GM06990 (cell line): ENCODE measurements at regions not wholly inside any gene's neighbourhood (a gene's known extent, or its start where the extent isn't known, plus 50 kb on each side); places are given as distances from the start of the nearest gene placed in this dataset.

Source experiments
- DNase-seq: peaks from one replicate; pipeline ENCODE4 v3.0.0-alpha.2; 2011; ENCODE audit not compliant: insufficient read length; ENCODE audit errors: extremely low read depth
- H3K27me3 ChIP-seq: replicated peaks from 2 replicates; pipeline ENCODE4 v1.6.0; 2011; ENCODE audit warnings: low read length; ENCODE audit not compliant: control insufficient read depth, insufficient read depth
- H3K36me3 ChIP-seq: 2 replicates; pipeline ENCODE4 v1.5.1; 2011; ENCODE audit warnings: low read length; ENCODE audit not compliant: control insufficient read depth, insufficient read depth
- H3K4me3 ChIP-seq: replicated peaks from 2 replicates; pipeline ENCODE4 v1.5.1; 2011; ENCODE audit warnings: low read depth, mild to moderate bottlenecking, control low read depth, low read length
- TF ChIP-seq, protein P1 (sequence below): IDR thresholded peaks from 2 replicates; pipeline ENCODE4 v1.5.1; 2011; ENCODE audit warnings: low read length, control low read depth, mild to moderate bottlenecking, inconsistent platforms; ENCODE audit not compliant: insufficient read depth, poor library complexity, severe bottlenecking

DNA sequence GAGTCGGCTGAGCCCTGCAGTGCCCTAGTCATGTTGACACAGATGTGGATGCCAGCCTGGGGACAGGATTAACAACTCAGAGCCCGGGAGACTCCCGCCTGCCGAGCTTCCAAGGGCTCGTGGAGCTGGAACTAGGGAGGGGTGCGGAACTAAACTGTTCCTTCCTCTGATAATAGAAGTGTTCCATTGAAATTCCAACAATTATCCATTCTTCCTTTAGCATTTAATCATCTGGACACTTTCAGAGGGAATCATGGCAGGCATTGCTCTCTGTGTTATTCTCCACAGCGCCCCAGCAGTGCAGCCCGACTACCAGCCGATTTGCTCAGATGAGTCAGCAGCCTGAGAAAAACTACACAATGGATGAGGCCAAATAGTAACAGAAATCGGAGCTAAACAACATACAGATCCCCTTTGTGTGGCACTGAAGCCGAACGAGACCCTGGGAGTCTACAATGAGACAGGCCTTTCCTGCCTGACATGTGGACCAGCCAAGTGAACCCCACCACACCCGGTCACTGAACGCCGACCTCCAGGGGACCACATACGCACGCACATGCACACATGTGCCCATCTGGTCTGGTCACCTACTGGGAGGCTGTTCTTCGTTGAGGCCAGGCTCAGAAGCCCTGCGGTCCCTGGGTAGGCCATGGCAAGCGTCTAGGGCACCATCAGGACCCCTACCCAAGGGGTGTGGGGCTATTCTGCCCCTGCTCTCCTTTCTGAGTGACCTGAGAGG is 238.4 kb upstream of the AFDN start:
- no peaks in the 10 kb centered on the region for H3K36me3 ChIP-seq
- DNase-seq, result no peak
- H3K27me3 ChIP-seq, result no peaks in the 10 kb centered on the region
- H3K4me3 ChIP-seq, result no peak overlapping the region
- TF ChIP-seq, protein P1, sequence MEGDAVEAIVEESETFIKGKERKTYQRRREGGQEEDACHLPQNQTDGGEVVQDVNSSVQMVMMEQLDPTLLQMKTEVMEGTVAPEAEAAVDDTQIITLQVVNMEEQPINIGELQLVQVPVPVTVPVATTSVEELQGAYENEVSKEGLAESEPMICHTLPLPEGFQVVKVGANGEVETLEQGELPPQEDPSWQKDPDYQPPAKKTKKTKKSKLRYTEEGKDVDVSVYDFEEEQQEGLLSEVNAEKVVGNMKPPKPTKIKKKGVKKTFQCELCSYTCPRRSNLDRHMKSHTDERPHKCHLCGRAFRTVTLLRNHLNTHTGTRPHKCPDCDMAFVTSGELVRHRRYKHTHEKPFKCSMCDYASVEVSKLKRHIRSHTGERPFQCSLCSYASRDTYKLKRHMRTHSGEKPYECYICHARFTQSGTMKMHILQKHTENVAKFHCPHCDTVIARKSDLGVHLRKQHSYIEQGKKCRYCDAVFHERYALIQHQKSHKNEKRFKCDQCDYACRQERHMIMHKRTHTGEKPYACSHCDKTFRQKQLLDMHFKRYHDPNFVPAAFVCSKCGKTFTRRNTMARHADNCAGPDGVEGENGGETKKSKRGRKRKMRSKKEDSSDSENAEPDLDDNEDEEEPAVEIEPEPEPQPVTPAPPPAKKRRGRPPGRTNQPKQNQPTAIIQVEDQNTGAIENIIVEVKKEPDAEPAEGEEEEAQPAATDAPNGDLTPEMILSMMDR, result no peak

DNA sequence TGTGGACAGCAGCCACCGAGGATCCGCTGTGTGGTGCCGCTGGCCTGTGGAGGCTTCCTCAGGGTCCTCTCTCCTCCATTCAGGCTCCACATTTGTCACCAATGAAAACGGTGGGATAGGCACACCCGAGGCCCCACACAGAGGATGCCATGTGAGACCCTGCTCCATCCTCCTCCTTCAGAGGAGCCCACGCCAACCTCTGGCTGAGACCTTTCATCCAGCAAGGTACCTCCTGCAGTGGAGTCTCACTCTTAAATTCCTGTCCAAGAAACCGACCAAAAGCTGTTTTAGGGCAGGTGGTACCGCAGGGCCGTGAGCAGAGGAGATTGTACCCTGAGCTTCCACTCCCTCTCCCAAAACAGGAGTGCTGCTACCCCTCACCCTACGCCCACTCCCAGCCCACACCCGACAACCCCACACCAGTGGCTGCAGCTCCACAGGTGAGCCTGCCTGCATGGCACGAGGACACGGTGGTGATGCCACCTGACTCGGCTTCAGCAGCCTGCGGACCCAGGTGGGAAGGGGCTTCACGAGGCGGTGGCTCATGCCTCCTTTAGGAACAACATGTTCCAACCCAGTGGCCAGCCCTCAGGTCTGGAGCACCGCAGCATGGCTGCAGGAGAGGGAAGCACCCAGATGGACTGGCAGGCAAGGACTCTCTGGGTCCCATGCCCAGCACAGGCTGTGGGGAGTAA is 237.6 kb upstream of the AFDN start:
- H3K27me3 ChIP-seq, result no peaks in the 10 kb centered on the region
- no peaks in the 10 kb centered on the region for H3K36me3 ChIP-seq
- H3K4me3 ChIP-seq, result no peak overlapping the region
- DNase-seq, result no peak
- TF ChIP-seq, protein P1, result no peak

DNA sequence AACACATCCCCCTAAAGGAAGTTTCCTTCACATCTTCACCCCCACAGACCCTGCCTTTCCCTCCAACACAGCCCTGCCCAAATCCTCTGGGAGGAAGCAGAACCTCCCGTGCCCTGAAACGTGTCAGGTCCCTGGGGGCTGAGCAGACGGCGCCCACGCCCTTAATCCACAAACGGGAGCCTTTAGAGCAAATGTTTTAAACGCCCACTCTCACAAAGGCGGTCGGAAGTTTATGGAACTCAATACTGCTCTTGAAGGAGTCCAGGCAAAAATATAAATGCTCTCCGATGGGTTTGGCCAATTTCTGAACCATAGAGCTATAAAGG is 237.1 kb upstream of the AFDN start:
- no peaks in the 10 kb centered on the region for H3K36me3 ChIP-seq
- no peak for DNase-seq
- H3K4me3 ChIP-seq, result no peak overlapping the region
- no peaks in the 10 kb centered on the region for H3K27me3 ChIP-seq
- TF ChIP-seq, protein P1, result no peak

DNA sequence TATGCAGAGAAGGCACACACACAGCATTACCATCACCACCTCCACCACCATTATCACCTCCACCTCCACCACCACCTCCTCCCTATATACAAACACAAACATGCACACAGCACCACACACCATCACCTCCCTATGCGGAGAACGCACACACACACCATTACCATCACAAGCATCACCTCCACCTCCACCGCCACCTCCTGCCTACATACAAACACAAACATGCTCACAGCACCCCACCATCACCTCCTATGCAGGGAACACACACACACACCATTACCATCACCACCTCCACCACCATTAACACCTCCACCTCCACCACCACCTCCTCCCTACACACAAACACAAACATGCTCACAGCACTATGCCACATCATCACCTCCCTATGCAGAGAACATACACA is 236.5 kb upstream of the AFDN start:
- TF ChIP-seq, protein P1, result no peak
- H3K27me3 ChIP-seq, result no peaks in the 10 kb centered on the region
- H3K4me3 ChIP-seq, result no peak overlapping the region
- DNase-seq, result no peak
- no peaks in the 10 kb centered on the region for H3K36me3 ChIP-seq
